Neural cell (in vitro differentiated cells): ENCODE measurements at regions not wholly inside any gene's neighbourhood (a gene's known extent, or its start where the extent isn't known, plus 50 kb on each side); places are given as distances from the start of the nearest gene placed in this dataset.

Experiments used
- EZH2 ChIP-seq: fragments of 200-600, 300-800 bp; shearing (Covaris generic), sonication (generic); IDR thresholded peaks from 2 replicates; pipeline ENCODE4 v1.6.1; 2014; ENCODE audit warnings: antibody characterized with exemption, low read length, borderline replicate concordance, mild to moderate bottlenecking; ENCODE audit not compliant: insufficient read depth, poor library complexity, severe bottlenecking
- MXI1 ChIP-seq: fragments of 450-650 bp; conservative IDR thresholded peaks from 2 replicates; pipeline ENCODE4 v1.6.1; 2014; ENCODE audit warnings: antibody characterized with exemption, mild to moderate bottlenecking; ENCODE audit not compliant: poor library complexity, severe bottlenecking
- POLR2AphosphoS5 ChIP-seq: IDR thresholded peaks from 2 replicates; pipeline ENCODE4 v1.6.1; 2012
- RAD21 ChIP-seq: fragments of 450-650 bp; conservative IDR thresholded peaks from 2 replicates; pipeline ENCODE4 v1.6.1; 2014; ENCODE audit warnings: antibody characterized with exemption, mild to moderate bottlenecking, moderate library complexity
- SMC3 ChIP-seq: fragments of 450-650 bp; conservative IDR thresholded peaks from 2 replicates; pipeline ENCODE4 v1.6.1; 2014; ENCODE audit warnings: antibody characterized with exemption, mild to moderate bottlenecking, moderate library complexity; ENCODE audit not compliant: poor library complexity
- TAF1 ChIP-seq: IDR thresholded peaks from 2 replicates; pipeline ENCODE4 v1.6.1; 2012; ENCODE audit warnings: low read depth
- TF ChIP-seq, protein P1 (sequence below): fragments of 450-650 bp; IDR thresholded peaks from 2 replicates; pipeline ENCODE4 v1.5.1; 2014; ENCODE audit warnings: antibody characterized with exemption, mild to moderate bottlenecking, moderate library complexity; ENCODE audit not compliant: poor library complexity, severe bottlenecking

DNA sequence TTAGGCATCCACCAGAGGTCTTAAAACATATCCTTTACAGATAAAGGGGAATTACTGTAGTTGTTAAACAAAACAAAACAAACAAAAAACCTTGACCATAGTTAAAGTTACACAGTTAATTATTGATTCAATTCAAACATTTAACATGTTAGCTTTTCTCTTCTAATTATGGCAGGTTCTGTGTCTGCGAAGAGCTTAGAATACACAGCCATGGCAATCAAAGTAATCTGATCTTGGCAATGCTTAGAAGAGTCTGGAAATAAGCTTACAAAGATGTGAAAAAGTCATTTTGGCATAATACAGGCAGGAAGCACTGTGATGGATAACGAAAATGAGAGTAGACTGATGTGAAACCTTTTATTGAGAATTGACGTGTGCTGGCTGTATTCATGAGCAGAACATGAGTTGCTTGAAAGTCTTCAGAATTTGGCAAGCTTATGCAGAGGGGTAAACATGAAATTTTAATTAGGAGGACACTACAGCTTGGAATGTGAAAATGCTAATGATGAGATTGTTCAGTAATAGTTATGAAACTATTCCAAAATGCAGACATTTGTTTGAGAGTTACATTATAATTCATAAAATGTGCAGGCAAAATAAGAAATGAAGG is 629.6 kb downstream of the FSCB start:
- TF ChIP-seq, protein P1, sequence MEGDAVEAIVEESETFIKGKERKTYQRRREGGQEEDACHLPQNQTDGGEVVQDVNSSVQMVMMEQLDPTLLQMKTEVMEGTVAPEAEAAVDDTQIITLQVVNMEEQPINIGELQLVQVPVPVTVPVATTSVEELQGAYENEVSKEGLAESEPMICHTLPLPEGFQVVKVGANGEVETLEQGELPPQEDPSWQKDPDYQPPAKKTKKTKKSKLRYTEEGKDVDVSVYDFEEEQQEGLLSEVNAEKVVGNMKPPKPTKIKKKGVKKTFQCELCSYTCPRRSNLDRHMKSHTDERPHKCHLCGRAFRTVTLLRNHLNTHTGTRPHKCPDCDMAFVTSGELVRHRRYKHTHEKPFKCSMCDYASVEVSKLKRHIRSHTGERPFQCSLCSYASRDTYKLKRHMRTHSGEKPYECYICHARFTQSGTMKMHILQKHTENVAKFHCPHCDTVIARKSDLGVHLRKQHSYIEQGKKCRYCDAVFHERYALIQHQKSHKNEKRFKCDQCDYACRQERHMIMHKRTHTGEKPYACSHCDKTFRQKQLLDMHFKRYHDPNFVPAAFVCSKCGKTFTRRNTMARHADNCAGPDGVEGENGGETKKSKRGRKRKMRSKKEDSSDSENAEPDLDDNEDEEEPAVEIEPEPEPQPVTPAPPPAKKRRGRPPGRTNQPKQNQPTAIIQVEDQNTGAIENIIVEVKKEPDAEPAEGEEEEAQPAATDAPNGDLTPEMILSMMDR = no peak
- TF ChIP-seq MXI1 = no peak
- TF ChIP-seq EZH2 = no peak
- TF ChIP-seq TAF1 = no peak
- no peak for TF ChIP-seq SMC3
- no peak for TF ChIP-seq POLR2AphosphoS5
- TF ChIP-seq RAD21 = no peak
